ENCODE measurements at regions not wholly inside any gene's neighbourhood (a gene's known extent, or its start where the extent isn't known, plus 50 kb on each side); places are given as distances from the start of the nearest gene placed in this dataset.
A peak's percentile ranks its signal among the peaks of the same experiment; 100 is the strongest.
"Not testable (repeated sequence)": the region's sequence is repeated elsewhere in the genome, so short reads cannot be mapped to it uniquely, and the experiment has no call there.

- intact Hi-C loops (cut with DNase I) = no loop called here
- DNase-seq = no peak
- no peak for ATAC-seq (ENCODE audit: poor library complexity)
Measured at GRCh38 chr3:89533275-89533674, 425.9 kb downstream of the EPHA3 start.

GRCh38 chr3:89554587-89554986 lies 447.2 kb downstream of the EPHA3 start:
- ATAC-seq (ENCODE audit: poor library complexity); intact Hi-C loops (cut with DNase I): not testable (repeated sequence)

GRCh38 chr3:89558711-89559110 lies 451.3 kb downstream of the EPHA3 start:
- DNase-seq (no peak), ATAC-seq (ENCODE audit: poor library complexity) (no peak)
- intact Hi-C loops (cut with DNase I) = no loop called here

More at GRCh38 chr3:89554587-89554986, 447.2 kb downstream of the EPHA3 start:
- not testable (repeated sequence) for DNase-seq

- intact Hi-C loops (cut with DNase I) = no loop called here
- ATAC-seq (ENCODE audit: poor library complexity) (no peak), DNase-seq (no peak)
Measured at GRCh38 chr3:89560568-89560967, 453.1 kb downstream of the EPHA3 start.

- DNase-seq (no peak), ATAC-seq (ENCODE audit: poor library complexity) (no peak)
- intact Hi-C loops (cut with DNase I) = no loop called here
Measured at GRCh38 chr3:89562373-89562772, 455.0 kb downstream of the EPHA3 start.

- intact Hi-C loops (cut with DNase I) = no loop called here
- no peak for ATAC-seq (ENCODE audit: poor library complexity)
- DNase-seq = no peak
Measured at GRCh38 chr3:89565098-89565497, 457.7 kb downstream of the EPHA3 start.

GRCh38 chr3:89570465-89570864 lies 463.0 kb downstream of the EPHA3 start:
- no peak for ATAC-seq (ENCODE audit: poor library complexity)
- intact Hi-C loops (cut with DNase I) = no loop called here
- DNase-seq = no peak

- DNase-seq = peak; percentile 37
- ATAC-seq (ENCODE audit: poor library complexity) = peak; percentile 52
- intact Hi-C loops (cut with DNase I) = no loop called here
Measured at GRCh38 chr3:89571298-89571697, 463.9 kb downstream of the EPHA3 start.

GRCh38 chr3:89571707-89572106 lies 464.3 kb downstream of the EPHA3 start:
- ATAC-seq (ENCODE audit: poor library complexity) (peak; percentile 72), DNase-seq (peak; percentile 46)

GRCh38 chr3:89572261-89572660 lies 464.8 kb downstream of the EPHA3 start:
- no peak for DNase-seq
- intact Hi-C loops (cut with DNase I) = no loop called here
- no peak for ATAC-seq (ENCODE audit: poor library complexity)

More at GRCh38 chr3:89571707-89572106, 464.3 kb downstream of the EPHA3 start:
- intact Hi-C loops (cut with DNase I) = no loop called here

GRCh38 chr3:89576417-89576816 lies 469.0 kb downstream of the EPHA3 start:
- intact Hi-C loops (cut with DNase I) = no loop called here
- no peak for DNase-seq
- ATAC-seq (ENCODE audit: poor library complexity) = no peak

- ATAC-seq (ENCODE audit: poor library complexity) = no peak
- intact Hi-C loops (cut with DNase I) = no loop called here
- no peak for DNase-seq
Measured at GRCh38 chr3:89577637-89578530, 470.5 kb downstream of the EPHA3 start.

GRCh38 chr3:89580859-89581258 lies 473.4 kb downstream of the EPHA3 start:
- no peak for ATAC-seq (ENCODE audit: poor library complexity)
- no peak for DNase-seq
- intact Hi-C loops (cut with DNase I) = no loop called here

GRCh38 chr3:89584398-89584797 lies 477.0 kb downstream of the EPHA3 start:
- intact Hi-C loops (cut with DNase I) = no loop called here
- DNase-seq (no peak), ATAC-seq (ENCODE audit: poor library complexity) (no peak)

- intact Hi-C loops (cut with DNase I) = no loop called here
Measured at GRCh38 chr3:89586256-89586655, 478.8 kb downstream of the EPHA3 start.

GRCh38 chr3:89586676-89587075 lies 479.3 kb downstream of the EPHA3 start:
- ATAC-seq (ENCODE audit: poor library complexity) (no peak), DNase-seq (no peak)
- intact Hi-C loops (cut with DNase I) = no loop called here

More at GRCh38 chr3:89586256-89586655, 478.8 kb downstream of the EPHA3 start:
- DNase-seq (no peak), ATAC-seq (ENCODE audit: poor library complexity) (no peak)

- no peak for ATAC-seq (ENCODE audit: poor library complexity)
- intact Hi-C loops (cut with DNase I) = no loop called here
Measured at GRCh38 chr3:89606151-89606550, 498.7 kb downstream of the EPHA3 start.

GRCh38 chr3:89612027-89612426 lies 504.6 kb downstream of the EPHA3 start:
- intact Hi-C loops (cut with DNase I) = no loop called here
- ATAC-seq (ENCODE audit: poor library complexity) (no peak), DNase-seq (no peak)

More at GRCh38 chr3:89606151-89606550, 498.7 kb downstream of the EPHA3 start:
- no peak for DNase-seq

GRCh38 chr3:89613241-89613640 lies 505.8 kb downstream of the EPHA3 start:
- ATAC-seq (ENCODE audit: poor library complexity) (no peak), DNase-seq (no peak)
- intact Hi-C loops (cut with DNase I) = no loop called here

GRCh38 chr3:89617706-89618105 lies 510.3 kb downstream of the EPHA3 start:
- ATAC-seq (ENCODE audit: poor library complexity) (no peak), DNase-seq (no peak)
- intact Hi-C loops (cut with DNase I) = no loop called here

Measured in Right ventricle myocardium superior (tissue), 1 donor.